ENCODE measurements at regions not wholly inside any gene's neighbourhood (a gene's known extent, or its start where the extent isn't known, plus 50 kb on each side); places are given as distances from the start of the nearest gene placed in this dataset.

DNA sequence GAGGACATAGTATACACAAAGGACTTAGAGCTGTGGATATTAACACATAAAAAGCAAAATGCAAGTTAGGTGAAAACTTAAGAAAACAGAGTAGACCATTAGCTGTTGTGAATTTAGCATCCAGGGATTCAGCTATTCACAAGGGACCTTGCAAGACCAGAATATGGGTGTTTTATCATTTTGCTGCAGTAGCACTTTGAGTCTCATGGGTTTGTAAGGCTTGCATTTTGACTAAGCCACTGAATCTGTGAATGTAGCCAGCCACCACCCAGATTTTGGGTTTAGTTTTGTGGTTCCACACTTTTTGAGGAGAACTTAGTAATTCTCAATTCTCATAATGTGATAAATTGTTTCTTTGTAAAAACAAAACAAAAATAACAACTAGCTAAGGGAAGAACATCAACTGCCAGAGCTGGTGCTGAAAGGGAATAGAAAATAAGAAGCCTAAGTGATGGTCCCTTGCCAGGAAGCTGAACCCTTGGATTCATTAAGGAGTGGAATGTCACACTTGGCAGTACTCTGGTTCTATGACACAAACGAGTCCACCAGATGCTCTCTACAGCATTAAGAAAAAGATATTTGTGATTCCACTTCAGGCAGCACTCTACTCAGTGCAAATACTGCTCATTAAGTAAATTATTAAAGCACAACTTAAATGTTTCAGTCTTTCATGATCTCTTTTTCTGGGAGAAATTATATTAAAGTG, 557.4 kb upstream of the ZNF462 start:
- no peak for DNase-seq (ENCODE audit: low read depth in 4 of 4, low spot score in 3 of 4)

GRCh38 chr9:106307670-106308069, 555.3 kb upstream of the ZNF462 start:
- no peak for DNase-seq (ENCODE audit: low read depth in 4 of 4, low spot score in 3 of 4)

DNA sequence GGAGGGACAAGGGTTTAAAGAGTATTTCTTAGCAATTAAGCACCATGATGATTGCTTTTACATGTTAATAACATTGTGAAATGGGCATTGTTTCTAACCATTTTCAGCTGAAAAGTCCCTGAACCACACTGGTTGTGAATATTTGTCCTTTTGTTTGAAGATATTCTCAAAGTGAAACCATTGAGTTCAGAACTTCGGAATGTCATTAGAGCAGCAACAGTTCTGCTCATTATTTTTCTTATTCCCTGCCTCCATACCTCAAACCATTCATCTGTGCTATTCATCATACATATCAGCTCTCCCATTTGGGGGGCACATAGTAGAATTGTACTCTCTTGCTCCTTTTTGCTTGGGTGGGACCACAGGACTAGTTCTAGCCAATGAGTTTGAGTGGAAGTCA, 553.0 kb upstream of the ZNF462 start:
- DNase-seq (ENCODE audit: low read depth in 4 of 4, low spot score in 3 of 4): no peak

DNA sequence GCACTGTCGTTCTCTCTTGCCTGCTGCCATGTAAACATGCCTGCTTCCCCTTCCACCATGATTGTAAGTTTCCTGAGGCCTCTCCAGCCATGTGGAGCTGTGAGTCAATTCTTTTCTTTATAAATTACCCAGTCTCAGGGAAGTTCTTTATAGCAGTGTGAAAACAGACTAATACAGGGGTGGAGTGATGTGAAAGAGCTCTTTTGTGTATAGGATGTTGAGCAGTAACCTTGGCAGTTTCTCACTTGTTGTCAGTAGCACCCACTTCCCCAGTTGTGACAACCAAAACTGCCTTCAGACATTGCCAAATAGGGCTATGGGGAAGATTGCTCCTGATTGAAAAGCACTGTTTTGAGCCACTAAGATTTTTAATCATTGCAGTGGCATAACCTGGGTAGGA, 552.2 kb upstream of the ZNF462 start:
- DNase-seq (ENCODE audit: low read depth in 4 of 4, low spot score in 3 of 4): no peak

- DNase-seq (ENCODE audit: low read depth in 4 of 4, low spot score in 3 of 4): no peak
These were observed 550.1 kb upstream of the ZNF462 start for GRCh38 chr9:106312906-106313305.

DNA sequence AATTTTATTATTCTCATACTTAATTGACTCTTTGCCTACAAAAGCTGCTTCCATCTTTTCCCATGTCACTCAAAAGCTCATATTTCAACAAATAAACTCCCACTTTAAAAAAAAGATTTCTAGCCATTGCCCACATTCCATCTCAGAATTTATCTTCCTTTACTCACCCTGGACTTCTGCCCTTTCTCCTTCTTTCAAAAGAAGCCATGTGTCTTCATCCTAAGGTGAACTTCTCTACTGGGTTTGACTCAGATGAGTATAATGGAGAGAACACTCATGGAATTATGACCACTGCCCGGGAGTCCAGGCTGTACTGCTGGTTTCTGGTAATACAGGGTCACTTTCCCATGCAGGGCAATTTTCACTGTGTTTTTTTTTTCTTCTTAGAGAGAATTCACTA, 548.5 kb upstream of the ZNF462 start:
- DNase-seq (ENCODE audit: low read depth in 4 of 4, low spot score in 3 of 4): no peak

- no peak for DNase-seq (ENCODE audit: low read depth in 4 of 4, low spot score in 3 of 4)
These were observed 541.4 kb upstream of the ZNF462 start for GRCh38 chr9:106321394-106322180.

GRCh38 chr9:106322706-106323245, 540.2 kb upstream of the ZNF462 start:
- DNase-seq (ENCODE audit: low read depth in 4 of 4, low spot score in 3 of 4): no peak

- DNase-seq (ENCODE audit: low read depth in 4 of 4, low spot score in 3 of 4): no peak
These were observed 538.8 kb upstream of the ZNF462 start for GRCh38 chr9:106324053-106324585.

GRCh38 chr9:106324591-106325280, 538.2 kb upstream of the ZNF462 start:
- peak in 3 of 4 donors; percentile 21 to 25 (median 22) for DNase-seq (ENCODE audit: low read depth in 4 of 4, low spot score in 3 of 4)

DNA sequence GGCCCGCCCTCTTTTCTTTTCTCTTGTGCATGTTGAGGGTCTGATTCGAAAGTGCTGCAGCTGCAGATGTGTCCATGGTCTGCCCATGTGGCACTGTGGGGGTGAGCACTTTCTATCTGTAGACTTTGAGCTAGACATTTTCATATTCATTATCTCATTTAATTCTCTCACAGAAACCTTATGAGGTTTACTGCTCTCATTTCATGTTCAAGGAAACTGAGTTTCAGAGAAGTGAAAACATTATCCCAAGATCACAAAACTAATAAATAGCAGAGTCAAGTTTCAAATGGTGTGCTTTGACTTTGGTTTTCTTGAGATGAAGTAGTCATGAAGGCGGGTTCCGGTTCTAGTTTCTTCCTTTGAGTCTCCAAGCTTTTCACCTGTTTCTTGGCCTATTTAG, 536.5 kb upstream of the ZNF462 start:
- no peak for DNase-seq (ENCODE audit: low read depth in 4 of 4, low spot score in 3 of 4)

GRCh38 chr9:106333481-106333880, 529.5 kb upstream of the ZNF462 start:
- DNase-seq (ENCODE audit: low read depth in 4 of 4, low spot score in 3 of 4): no peak

- DNase-seq (ENCODE audit: low read depth in 4 of 4, low spot score in 3 of 4): no peak
These were observed 528.9 kb upstream of the ZNF462 start for GRCh38 chr9:106334081-106334480.

- DNase-seq (ENCODE audit: low read depth in 4 of 4, low spot score in 3 of 4): no peak
These were observed 523.1 kb upstream of the ZNF462 start for GRCh38 chr9:106339882-106340281.

GRCh38 chr9:106350777-106351176, 512.2 kb upstream of the ZNF462 start:
- DNase-seq (ENCODE audit: low read depth in 4 of 4, low spot score in 3 of 4): no peak

GRCh38 chr9:106356924-106357323, 506.0 kb upstream of the ZNF462 start:
- DNase-seq (ENCODE audit: low read depth in 4 of 4, low spot score in 3 of 4): no peak

GRCh38 chr9:106358331-106358730, 504.6 kb upstream of the ZNF462 start:
- DNase-seq (ENCODE audit: low read depth in 4 of 4, low spot score in 3 of 4): no peak

GRCh38 chr9:106376689-106377088, 486.3 kb upstream of the ZNF462 start:
- DNase-seq (ENCODE audit: low read depth in 4 of 4, low spot score in 3 of 4): no peak

DNA sequence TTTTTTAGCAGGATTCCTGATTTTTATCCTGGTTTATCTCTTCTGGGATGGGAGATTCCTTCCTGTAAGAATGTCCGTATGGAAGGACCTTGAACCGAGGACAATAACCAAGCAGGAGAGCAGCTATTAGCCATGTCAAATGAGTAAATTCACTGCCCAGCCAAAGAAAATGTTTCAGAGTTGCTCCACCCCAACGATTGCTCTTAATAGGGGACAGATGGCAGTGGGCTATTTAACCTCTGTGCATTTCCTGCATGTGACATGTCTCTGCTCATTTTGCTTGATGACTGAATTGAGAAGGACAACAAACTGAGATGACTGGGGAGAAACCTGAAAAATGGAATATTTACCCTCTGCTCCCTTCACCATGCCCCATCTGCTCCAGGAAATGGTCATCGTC, 479.9 kb upstream of the ZNF462 start:
- no peak for DNase-seq (ENCODE audit: low read depth in 4 of 4, low spot score in 3 of 4)

DNA sequence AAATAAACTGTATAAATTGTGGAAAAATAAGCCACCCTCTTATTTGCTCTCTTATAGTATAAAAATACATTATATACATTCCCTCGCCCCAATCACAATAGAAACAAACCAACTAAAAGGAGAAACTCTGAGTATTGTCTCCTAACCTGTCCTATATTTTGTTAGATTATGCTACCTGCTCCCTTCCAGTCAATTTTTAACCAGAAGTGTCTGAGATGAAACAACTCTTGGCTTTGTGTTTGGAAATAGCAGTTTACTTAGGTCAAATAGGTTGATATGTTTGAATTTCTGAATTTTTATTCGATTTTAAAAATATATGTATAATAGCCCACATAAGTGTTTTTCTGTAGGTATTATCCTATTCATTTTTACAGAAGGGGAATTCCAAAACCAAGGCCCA, 475.0 kb upstream of the ZNF462 start:
- no peak for DNase-seq (ENCODE audit: low read depth in 4 of 4, low spot score in 3 of 4)

- no peak for DNase-seq (ENCODE audit: low read depth in 4 of 4, low spot score in 3 of 4)
These were observed 469.7 kb upstream of the ZNF462 start for GRCh38 chr9:106393226-106393625.
